Pancreas (tissue), 10 donors: ENCODE measurements at regions not wholly inside any gene's neighbourhood (a gene's known extent, or its start where the extent isn't known, plus 50 kb on each side); places are given as distances from the start of the nearest gene placed in this dataset.

ENCODE experiments used
- ATAC-seq, 4 donors: fragments of 200-7000 bp; cut with Tn5 transposase; one replicate each; pipeline versions ENCODE4 v1.8.0 to v1.9.1; 2020; ENCODE audit warnings: mild to moderate bottlenecking in 4 of 4, moderate library complexity in 4 of 4
- DNase-seq, 6 donors: peaks; one replicate each; pipeline ENCODE4 v3.0.0-alpha.2; 2020
- FAIRE-seq: peaks from 2 replicates; lab custom pipeline; 2012; peaks lifted over from hg19 to GRCh38; lab: Jason Lieb, UNC
- H3K27ac ChIP-seq, 4 donors: fragments of 200-600 bp; sonication (generic); 1 replicate in 3 of 4; 2 replicates in 1 of 4; pipeline versions ENCODE4 v1.5.0 to v1.8.0; 2020
- H3K27me3 ChIP-seq, 4 donors: fragments of 200-600 bp; one replicate each; pipeline ENCODE4 v1.8.0; 2021
- H3K36me3 ChIP-seq, 3 donors: fragments of 200-600 bp; sonication (generic) in 1 of 3; one replicate each; pipeline versions ENCODE4 v1.5.0 to v1.8.0; 2020 to 2021
- H3K4me1 ChIP-seq, 3 donors: fragments of 200-600 bp; one replicate each; pipeline ENCODE4 v1.8.0; 2021
- H3K4me3 ChIP-seq, 4 donors: fragments of 200-600 bp; sonication (generic) in 2 of 4; one replicate each; pipeline versions ENCODE4 v1.5.0 to v1.8.0; 2020 to 2021
- H3K9me3 ChIP-seq, 4 donors: fragments of 200-600 bp; one replicate each; pipeline ENCODE4 v1.8.0; 2021
- WGBS, 2 donors: extraction: QIAGEN DNeasy Blood & Tissue Kit; methylation state at CpG; one replicate each; pipeline ENCODE4 v1.1.7; 2013; 5-methylcytosine and 5-hydroxymethylcytosine counted together
- intact Hi-C, 3 donors: fragments of 100-400 bp; cut with DNase I; formaldehyde crosslinking; loops; one replicate each; pipeline versions ENCODE4 v1.11.1 to v1.14.2; 2022
- TF ChIP-seq, protein P1 (sequence below), 4 donors: fragments of 200-600 bp; sonication (generic) in 3 of 4; IDR thresholded peaks; one replicate each; pipeline versions ENCODE4 v1.5.0 to v1.8.0; 2021; ENCODE audit warnings: antibody characterized with exemption in 4 of 4
- donor health status: healthy with polysubstance abuse.
- donor health status: DM: no; HTN: no; CAD: no; lungs with moderate emphysema.
- donor health status: DM: no; HTN: no; CAD: no.
- donor health status: control.
- donor health status: control.
- donor health status: Bipolar disorder and iron deficiency.
- donor health status: DM: yes; HTN: yes; CAD: no.
- donor health status: DM: no; HTN: no; CAD: no.
- donor health status: DM: no; HTN: no; CAD: no.
- donor health status: DM: yes; HTN: yes; CAD: no.

DNA sequence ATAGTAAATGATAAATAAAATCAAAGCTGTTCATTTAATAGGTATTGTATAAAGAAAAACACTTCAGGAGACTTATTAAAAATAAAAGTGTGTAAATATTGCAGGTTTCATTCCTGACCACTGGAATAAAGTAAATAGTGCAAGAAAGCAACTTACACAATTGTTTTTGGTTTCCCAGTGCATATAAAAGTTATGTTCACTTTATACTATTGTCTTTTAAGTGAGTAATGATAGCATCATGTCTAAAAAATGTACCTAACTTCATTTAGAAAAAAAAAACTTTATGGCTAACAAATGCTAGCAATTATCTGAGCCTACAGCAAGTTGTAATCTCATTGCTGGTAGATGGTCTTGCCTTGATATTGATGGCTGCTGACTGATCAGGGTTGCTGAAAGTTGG, 726.6 kb upstream of the POU3F2 start:
- Histone ChIP-seq H3K9me3 (no peaks in the 10 kb centered on the region), H3K27ac (no peak overlapping the region), H3K27me3 (no peaks in the 10 kb centered on the region), H3K4me3 (no peak overlapping the region), H3K4me1 (no peaks in the 10 kb centered on the region), H3K36me3 (no peaks in the 10 kb centered on the region)
- intact Hi-C loops, result no loop called here
- no peak for DNase-seq
- ATAC-seq, result no peak
- no peak for FAIRE-seq
- TF ChIP-seq, protein P1, sequence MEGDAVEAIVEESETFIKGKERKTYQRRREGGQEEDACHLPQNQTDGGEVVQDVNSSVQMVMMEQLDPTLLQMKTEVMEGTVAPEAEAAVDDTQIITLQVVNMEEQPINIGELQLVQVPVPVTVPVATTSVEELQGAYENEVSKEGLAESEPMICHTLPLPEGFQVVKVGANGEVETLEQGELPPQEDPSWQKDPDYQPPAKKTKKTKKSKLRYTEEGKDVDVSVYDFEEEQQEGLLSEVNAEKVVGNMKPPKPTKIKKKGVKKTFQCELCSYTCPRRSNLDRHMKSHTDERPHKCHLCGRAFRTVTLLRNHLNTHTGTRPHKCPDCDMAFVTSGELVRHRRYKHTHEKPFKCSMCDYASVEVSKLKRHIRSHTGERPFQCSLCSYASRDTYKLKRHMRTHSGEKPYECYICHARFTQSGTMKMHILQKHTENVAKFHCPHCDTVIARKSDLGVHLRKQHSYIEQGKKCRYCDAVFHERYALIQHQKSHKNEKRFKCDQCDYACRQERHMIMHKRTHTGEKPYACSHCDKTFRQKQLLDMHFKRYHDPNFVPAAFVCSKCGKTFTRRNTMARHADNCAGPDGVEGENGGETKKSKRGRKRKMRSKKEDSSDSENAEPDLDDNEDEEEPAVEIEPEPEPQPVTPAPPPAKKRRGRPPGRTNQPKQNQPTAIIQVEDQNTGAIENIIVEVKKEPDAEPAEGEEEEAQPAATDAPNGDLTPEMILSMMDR (IDR thresholded peaks at IDR 0.05), result no peak

DNA sequence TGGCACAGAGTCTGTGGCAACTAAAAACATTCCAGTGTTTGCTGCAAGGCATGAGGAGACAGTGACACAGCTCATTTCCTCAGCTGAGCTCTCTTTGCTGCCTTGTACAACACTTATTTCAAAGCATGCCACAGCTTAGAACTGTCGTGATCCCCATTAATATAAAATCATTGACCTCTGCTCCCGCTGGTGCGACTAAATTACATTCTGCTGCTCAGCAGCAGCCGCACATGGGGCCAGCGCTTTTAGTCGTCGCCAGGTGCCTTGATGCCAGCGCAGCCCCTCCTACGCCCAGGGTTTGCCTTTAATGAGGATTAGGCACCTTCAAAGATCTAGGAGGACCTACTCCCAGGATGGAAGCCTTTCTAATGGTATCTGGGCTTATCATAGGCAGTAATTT, 717.9 kb upstream of the POU3F2 start:
- WGBS, 2 donors, result 52 to 66% methylated on average over 9 of the region's 9 CpGs
- Histone ChIP-seq H3K9me3 (no peaks in the 10 kb centered on the region), H3K4me1 (no peaks in the 10 kb centered on the region), H3K27me3 (peaks cover 0 to 7% (median 0%) of the 10 kb centered on the region in 4 donors), H3K27ac (no peak overlapping the region), H3K36me3 (no peaks in the 10 kb centered on the region), H3K4me3 (no peak overlapping the region)
- TF ChIP-seq, protein P1 (IDR thresholded peaks at IDR 0.05), result no peak
- DNase-seq, result no peak
- no peak for FAIRE-seq
- intact Hi-C loops, result no loop called here
- ATAC-seq, result no peak

DNA sequence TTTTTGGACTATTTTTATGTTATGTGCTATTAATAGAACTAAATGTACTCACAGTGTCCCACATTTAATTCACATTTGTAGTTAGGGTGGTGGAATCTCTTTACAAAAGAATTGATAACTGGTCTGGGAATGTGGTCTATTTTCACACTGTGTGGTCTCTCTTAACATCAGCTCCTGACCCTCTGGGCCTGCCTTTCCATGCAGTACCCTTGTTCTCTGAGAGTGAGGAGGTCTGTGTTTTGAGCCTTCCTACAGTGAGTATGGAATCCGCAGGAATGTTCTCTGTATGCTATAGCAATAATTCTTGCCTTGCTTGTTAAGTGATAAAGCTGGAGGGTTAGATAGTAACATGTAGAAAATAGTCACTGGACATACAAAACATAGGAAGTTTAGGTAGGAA, 717.3 kb upstream of the POU3F2 start:
- no peak for DNase-seq

DNA sequence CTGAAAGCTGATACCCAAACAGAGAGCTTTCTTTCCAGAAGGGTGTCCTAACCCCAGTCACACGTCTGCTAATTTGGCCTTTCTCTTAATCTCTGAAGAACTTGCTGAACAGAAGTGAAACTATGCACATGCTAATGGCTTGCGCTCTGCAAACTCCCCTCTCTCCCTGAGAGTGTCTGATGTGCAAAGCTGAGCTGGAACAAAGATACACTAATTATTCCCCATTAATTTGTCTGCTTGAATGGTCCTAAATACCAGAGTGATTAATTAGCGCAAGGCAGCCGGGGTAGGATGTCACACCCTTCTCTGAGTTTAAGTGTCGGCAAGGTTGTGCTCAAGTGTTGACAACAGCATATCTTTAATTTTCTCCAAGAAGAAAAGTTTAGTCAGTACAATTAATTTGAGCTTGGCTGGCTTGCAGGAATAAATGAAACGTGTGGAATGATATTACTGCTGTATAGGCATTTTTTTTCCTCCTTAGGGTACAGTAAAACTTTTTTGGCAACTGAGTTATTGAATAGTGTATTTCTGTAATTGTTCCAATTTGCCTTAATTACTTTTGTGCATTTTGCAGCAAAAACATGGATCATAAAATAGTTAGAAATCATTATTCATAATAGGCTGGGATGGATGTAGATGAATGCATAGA, 715.9 kb upstream of the POU3F2 start:
- intact Hi-C loops, result no loop called here
- FAIRE-seq (no peak), DNase-seq (no peak), ATAC-seq (no peak)
- Histone ChIP-seq H3K27ac (no peak overlapping the region), H3K9me3 (no peaks in the 10 kb centered on the region), H3K27me3 (peaks cover 0 to 7% (median 0%) of the 10 kb centered on the region in 4 donors), H3K4me1 (no peaks in the 10 kb centered on the region), H3K4me3 (no peak overlapping the region), H3K36me3 (no peaks in the 10 kb centered on the region)
- TF ChIP-seq, protein P1 (IDR thresholded peaks at IDR 0.05), result no peak
- WGBS, 2 donors, result 24 to 28% methylated on average over 6 of the region's 6 CpGs

More for the DNA sequence above, 717.3 kb upstream of the POU3F2 start:
- no peaks in the 10 kb centered on the region for H3K4me1 ChIP-seq
- H3K36me3 ChIP-seq, result no peaks in the 10 kb centered on the region
- no peak overlapping the region for H3K4me3 ChIP-seq
- H3K27me3 ChIP-seq, result peaks cover 0 to 7% (median 0%) of the 10 kb centered on the region in 4 donors
- no peaks in the 10 kb centered on the region for H3K9me3 ChIP-seq
- no peak for ATAC-seq
- intact Hi-C loops, result no loop called here
- FAIRE-seq, result no peak
- WGBS, 2 donors, result 31 to 63% methylated on average over 1 of the region's 1 CpG
- H3K27ac ChIP-seq, result no peak overlapping the region
- TF ChIP-seq, protein P1 (IDR thresholded peaks at IDR 0.05), result no peak

DNA sequence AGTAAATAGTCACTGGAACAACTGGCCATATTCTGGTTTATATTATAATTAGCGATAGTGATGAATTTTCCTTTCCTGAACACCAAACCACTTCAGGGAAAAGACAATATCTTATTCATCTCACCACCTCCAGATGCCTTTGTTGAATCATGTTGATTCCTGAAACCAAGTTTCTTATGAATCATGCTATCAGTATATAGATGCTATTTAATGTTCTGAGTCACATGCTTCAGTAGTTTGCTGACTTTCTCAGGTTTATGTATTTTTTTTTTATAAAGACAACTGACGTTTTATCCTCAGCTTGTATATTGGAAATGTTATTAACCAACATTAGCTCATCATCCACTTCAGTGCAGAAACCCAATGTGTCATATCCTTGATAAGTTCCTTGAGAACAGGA, 710.2 kb upstream of the POU3F2 start:
- FAIRE-seq (no peak), ATAC-seq (no peak), DNase-seq (no peak)
- Histone ChIP-seq H3K9me3 (no peaks in the 10 kb centered on the region), H3K4me3 (no peak overlapping the region), H3K36me3 (no peaks in the 10 kb centered on the region), H3K4me1 (no peaks in the 10 kb centered on the region), H3K27ac (no peak overlapping the region), H3K27me3 (no peaks in the 10 kb centered on the region)
- TF ChIP-seq, protein P1 (IDR thresholded peaks at IDR 0.05), result no peak
- intact Hi-C loops, result no loop called here
- 59 to 70% methylated on average over 2 of the region's 2 CpGs for WGBS, 2 donors
